ENCODE measurements at regions not wholly inside any gene's neighbourhood (a gene's known extent, or its start where the extent isn't known, plus 50 kb on each side); places are given as distances from the start of the nearest gene placed in this dataset.
A peak's percentile ranks its signal among the peaks of the same experiment; 100 is the strongest.

GRCh38 chr9:81394881-81395675 lies 294.3 kb downstream of the TLE1 start:
- FAIRE-seq (no peak), DNase-seq (ENCODE audit: low read depth, low spot score) (peak; percentile 73)
- Histone ChIP-seq H3K79me2 (ENCODE audit: control insufficient read depth, insufficient read depth, low read length) (no peaks in the 10 kb centered on the region), H3K4me1 (ENCODE audit: control insufficient read depth, extremely low read depth, insufficient read depth, low read length) (peaks cover 14% of the 10 kb centered on the region), H3K9me1 (replicated peaks; ENCODE audit: control insufficient read depth, extremely low read depth, insufficient read depth, low read length) (no peaks in the 10 kb centered on the region), H3K4me2 (ENCODE audit: insufficient read depth, low read length) (no peak overlapping the region), H3K36me3 (ENCODE audit: control insufficient read depth in 2 of 2, extremely low read depth in 1 of 2, insufficient read depth in 2 of 2, low read length in 2 of 2) (no peaks in the 10 kb centered on the region), H3K9ac (replicated peaks; ENCODE audit: extremely low read depth, insufficient read depth, low read length) (no peak overlapping the region), H2AFZ (ENCODE audit: low read depth, low read length) (no peak overlapping the region), H3K9me3 (replicated peaks; ENCODE audit: control insufficient read depth, insufficient read depth, low read length) (no peaks in the 10 kb centered on the region), H3K27ac (ENCODE audit: insufficient read depth, low read depth, low read length) (no peak overlapping the region), H4K20me1 (replicated peaks; ENCODE audit: control insufficient read depth, extremely low read depth, insufficient read depth, low read length) (no peaks in the 10 kb centered on the region), H3K4me3 (replicated peaks in 1 of 3; ENCODE audit: insufficient read depth in 1 of 3, low read depth in 1 of 3, low read length in 3 of 3) (no peak overlapping the region), H3K27me3 (ENCODE audit: control insufficient read depth in 2 of 2, insufficient read depth in 2 of 2, low read length in 2 of 2) (no peaks in the 10 kb centered on the region)
- no TSS peak for BruUV-seq (replicated peaks)
- POLR2A ChIA-PET, result no interaction called here
- CTCF ChIA-PET, result interaction anchor here (1.0 kb wide), 1 partner anchor 128 kb away, joined by 4 read pairs; no protein-coding TSS in a partner anchor
- TF ChIP-seq MYC (IDR thresholded peaks at IDR 0.05; ENCODE audit: low read depth, low read length) (no peak), FOS (IDR thresholded peaks at IDR 0.05; ENCODE audit: borderline replicate concordance, insufficient read depth, low read length) (no peak), CTCF (IDR thresholded peaks at IDR 0.05; ENCODE audit: extremely low read depth in 1 of 2, insufficient read depth in 1 of 2, low read depth in 1 of 2, low read length in 2 of 2) (no peak), POLR2A (IDR thresholded peaks at IDR 0.05; ENCODE audit: low read depth, low read length) (no peak), MAX (IDR thresholded peaks at IDR 0.05; ENCODE audit: insufficient read depth, insufficient read length) (no peak), JUN (IDR thresholded peaks at IDR 0.05; ENCODE audit: borderline replicate concordance, insufficient read depth, insufficient read length, low read depth) (no peak), GATA2 (IDR thresholded peaks at IDR 0.05; ENCODE audit: insufficient read depth, insufficient read length, low read depth, low read length) (no peak), EZH2 (IDR thresholded peaks at IDR 0.05; ENCODE audit: borderline replicate concordance, low read depth, low read length, severe bottlenecking) (no peak), POLR2AphosphoS5 (IDR thresholded peaks at IDR 0.05; ENCODE audit: insufficient read depth, low read depth, low read length) (no peak)
- intact Hi-C loops (cut with micrococcal nuclease), result no loop called here
- dilution Hi-C loops (cut with MboI; ENCODE audit: extremely low pct_ligation_motif_present, low sequenced_read_pairs), result no loop called here
